ENCODE measurements at regions not wholly inside any gene's neighbourhood (a gene's known extent, or its start where the extent isn't known, plus 50 kb on each side); places are given as distances from the start of the nearest gene placed in this dataset.

GRCh38 chr2:180356676-180357075, 349.6 kb upstream of the CWC22 start:
- no peak for DNase-seq (ENCODE audit: extremely low read depth, low read depth)
- no peak for TF ChIP-seq CTCF (IDR thresholded peaks at IDR 0.05; ENCODE audit: low read depth, low read length, missing control alignments)
- H3K4me3 ChIP-seq (replicated peaks; ENCODE audit: low read depth, low read length) = no peak overlapping the region

GRCh38 chr2:180352620-180353019, 345.5 kb upstream of the CWC22 start:
- no peak for DNase-seq (ENCODE audit: extremely low read depth, low read depth)
- TF ChIP-seq CTCF (IDR thresholded peaks at IDR 0.05; ENCODE audit: low read depth, low read length, missing control alignments) = no peak
- H3K4me3 ChIP-seq (replicated peaks; ENCODE audit: low read depth, low read length) = no peak overlapping the region

GRCh38 chr2:180349809-180350208, 342.7 kb upstream of the CWC22 start:
- H3K4me3 ChIP-seq (replicated peaks; ENCODE audit: low read depth, low read length) = no peak overlapping the region
- no peak for TF ChIP-seq CTCF (IDR thresholded peaks at IDR 0.05; ENCODE audit: low read depth, low read length, missing control alignments)
- DNase-seq (ENCODE audit: extremely low read depth, low read depth) = no peak

- no peak overlapping the region for H3K4me3 ChIP-seq (replicated peaks; ENCODE audit: low read depth, low read length)
- no peak for TF ChIP-seq CTCF (IDR thresholded peaks at IDR 0.05; ENCODE audit: low read depth, low read length, missing control alignments)
- no peak for DNase-seq (ENCODE audit: extremely low read depth, low read depth)
Measured at GRCh38 chr2:180343528-180344345, 336.6 kb upstream of the CWC22 start.

GRCh38 chr2:180337136-180337535, 330.0 kb upstream of the CWC22 start:
- DNase-seq (ENCODE audit: extremely low read depth, low read depth) = no peak
- no peak for TF ChIP-seq CTCF (IDR thresholded peaks at IDR 0.05; ENCODE audit: low read depth, low read length, missing control alignments)
- no peak overlapping the region for H3K4me3 ChIP-seq (replicated peaks; ENCODE audit: low read depth, low read length)

- no peak for TF ChIP-seq CTCF (IDR thresholded peaks at IDR 0.05; ENCODE audit: low read depth, low read length, missing control alignments)
- DNase-seq (ENCODE audit: extremely low read depth, low read depth) = no peak
- H3K4me3 ChIP-seq (replicated peaks; ENCODE audit: low read depth, low read length) = no peak overlapping the region
Measured at GRCh38 chr2:180336550-180336949, 329.5 kb upstream of the CWC22 start.

GRCh38 chr2:180334514-180334913, 327.4 kb upstream of the CWC22 start:
- H3K4me3 ChIP-seq (replicated peaks; ENCODE audit: low read depth, low read length) = no peak overlapping the region
- DNase-seq (ENCODE audit: extremely low read depth, low read depth) = no peak
- no peak for TF ChIP-seq CTCF (IDR thresholded peaks at IDR 0.05; ENCODE audit: low read depth, low read length, missing control alignments)

Data from HFF-Myc (cell line).